K562 (cell line): ENCODE measurements at regions not wholly inside any gene's neighbourhood (a gene's known extent, or its start where the extent isn't known, plus 50 kb on each side); places are given as distances from the start of the nearest gene placed in this dataset.

Experiments
- LCOR ChIP-seq: sonication (generic); formaldehyde crosslinking; IDR thresholded peaks from 2 replicates; pipeline ENCODE4 v1.8.0; 2022; ENCODE audit warnings: mild to moderate bottlenecking, missing genetic modification reagents
- RFX5 ChIP-seq: IDR thresholded peaks from 2 replicates; pipeline ENCODE4 v1.6.1; 2011; ENCODE audit warnings: low read depth, mild to moderate bottlenecking, improper control_type of control experiment, low read length
- SMAD1 ChIP-seq: fragments of 150-350 bp; IDR thresholded peaks from 2 replicates; pipeline ENCODE4 v1.6.1; 2014; ENCODE audit warnings: low read length, low read depth; ENCODE audit not compliant: partially characterized antibody
- ZFPM2 ChIP-seq: fragments of 250-450 bp; sonication (Bioruptor Pico); IDR thresholded peaks from 2 replicates; pipeline ENCODE4 v1.5.1; 2022; ENCODE audit warnings: mild to moderate bottlenecking
- ZNF586 ChIP-seq: fragments of 450-650 bp; formaldehyde crosslinking; conservative IDR thresholded peaks from 2 replicates; pipeline ENCODE4 v1.4.0; 2020; ENCODE audit warnings: mild to moderate bottlenecking, moderate library complexity
- ZNF764 ChIP-seq: fragments of 250-450 bp; sonication (Bioruptor Pico); IDR thresholded peaks from 2 replicates; pipeline ENCODE4 v1.4.0; 2020; ENCODE audit warnings: low read depth, mild to moderate bottlenecking, moderate library complexity
- TF ChIP-seq, protein P1 (sequence below): fragments of 450-650 bp; formaldehyde crosslinking; IDR thresholded peaks from 2 replicates; pipeline ENCODE4 v1.4.0; 2020; ENCODE audit warnings: mild to moderate bottlenecking, moderate library complexity
- TF ChIP-seq, protein P2 (sequence below): fragments of 250-450 bp; sonication (Bioruptor Pico); IDR thresholded peaks from 2 replicates; pipeline ENCODE4 v1.4.0; 2020; ENCODE audit warnings: mild to moderate bottlenecking, moderate library complexity

DNA sequence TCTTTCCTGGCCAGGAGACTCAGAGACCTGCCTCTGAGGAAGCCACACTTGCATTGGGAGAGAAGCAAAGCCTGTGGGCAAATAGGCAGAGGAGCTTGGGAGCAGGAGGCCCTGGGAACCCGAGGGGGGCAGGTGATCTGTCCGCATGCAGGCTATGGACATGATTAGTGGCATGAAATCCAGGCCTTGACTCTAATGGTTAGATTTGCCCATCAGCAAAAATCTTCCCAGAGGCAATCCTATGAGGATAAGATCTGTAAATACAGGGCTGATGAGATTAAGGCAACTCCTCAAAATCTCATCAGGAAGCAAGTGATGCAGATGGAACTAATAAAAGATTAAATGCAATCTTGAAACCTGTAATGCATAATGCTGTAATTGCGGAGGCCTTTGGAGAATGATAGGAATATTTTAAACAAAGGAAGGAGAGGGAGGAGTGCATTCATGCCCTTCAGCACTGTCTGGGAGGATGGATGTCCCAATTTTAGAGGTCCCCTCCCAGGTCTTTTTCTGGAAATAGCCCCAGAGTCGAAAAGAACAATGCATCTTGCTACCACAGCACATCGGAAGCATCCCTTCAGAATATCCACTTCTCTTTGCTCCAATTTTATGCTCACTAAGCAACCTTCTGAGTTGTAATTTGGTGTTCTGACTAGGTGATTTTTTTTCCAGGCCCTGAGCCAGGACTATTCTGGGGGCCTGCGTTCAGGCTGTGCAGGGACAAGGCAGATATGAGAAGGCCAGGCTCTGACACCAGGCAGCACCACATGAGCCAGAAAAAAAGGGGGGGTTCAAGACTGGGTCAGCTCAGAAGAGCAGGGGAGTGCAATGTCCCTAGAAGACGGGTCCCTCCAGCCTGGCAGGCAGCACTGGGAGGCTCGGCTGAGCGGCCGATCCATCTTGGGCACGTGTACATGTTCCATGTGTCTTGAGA, 66.5 kb downstream of the MED10 start (continued):
- TF ChIP-seq ZFPM2 (CRISPR knock-in tag) (no peak), LCOR (CRISPR knock-in tag) (no peak), RFX5 (no peak), ZNF764 (CRISPR knock-in tag) (no peak), ZNF586 (CRISPR knock-in tag) (no peak), SMAD1 (no peak)
- TF ChIP-seq, protein P1, sequence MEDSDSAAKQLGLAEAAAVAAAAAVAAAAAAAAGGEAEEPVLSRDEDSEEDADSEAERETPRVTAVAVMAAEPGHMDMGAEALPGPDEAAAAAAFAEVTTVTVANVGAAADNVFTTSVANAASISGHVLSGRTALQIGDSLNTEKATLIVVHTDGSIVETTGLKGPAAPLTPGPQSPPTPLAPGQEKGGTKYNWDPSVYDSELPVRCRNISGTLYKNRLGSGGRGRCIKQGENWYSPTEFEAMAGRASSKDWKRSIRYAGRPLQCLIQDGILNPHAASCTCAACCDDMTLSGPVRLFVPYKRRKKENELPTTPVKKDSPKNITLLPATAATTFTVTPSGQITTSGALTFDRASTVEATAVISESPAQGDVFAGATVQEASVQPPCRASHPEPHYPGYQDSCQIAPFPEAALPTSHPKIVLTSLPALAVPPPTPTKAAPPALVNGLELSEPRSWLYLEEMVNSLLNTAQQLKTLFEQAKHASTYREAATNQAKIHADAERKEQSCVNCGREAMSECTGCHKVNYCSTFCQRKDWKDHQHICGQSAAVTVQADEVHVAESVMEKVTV (CRISPR knock-in tag), result no peak
- TF ChIP-seq, protein P2, sequence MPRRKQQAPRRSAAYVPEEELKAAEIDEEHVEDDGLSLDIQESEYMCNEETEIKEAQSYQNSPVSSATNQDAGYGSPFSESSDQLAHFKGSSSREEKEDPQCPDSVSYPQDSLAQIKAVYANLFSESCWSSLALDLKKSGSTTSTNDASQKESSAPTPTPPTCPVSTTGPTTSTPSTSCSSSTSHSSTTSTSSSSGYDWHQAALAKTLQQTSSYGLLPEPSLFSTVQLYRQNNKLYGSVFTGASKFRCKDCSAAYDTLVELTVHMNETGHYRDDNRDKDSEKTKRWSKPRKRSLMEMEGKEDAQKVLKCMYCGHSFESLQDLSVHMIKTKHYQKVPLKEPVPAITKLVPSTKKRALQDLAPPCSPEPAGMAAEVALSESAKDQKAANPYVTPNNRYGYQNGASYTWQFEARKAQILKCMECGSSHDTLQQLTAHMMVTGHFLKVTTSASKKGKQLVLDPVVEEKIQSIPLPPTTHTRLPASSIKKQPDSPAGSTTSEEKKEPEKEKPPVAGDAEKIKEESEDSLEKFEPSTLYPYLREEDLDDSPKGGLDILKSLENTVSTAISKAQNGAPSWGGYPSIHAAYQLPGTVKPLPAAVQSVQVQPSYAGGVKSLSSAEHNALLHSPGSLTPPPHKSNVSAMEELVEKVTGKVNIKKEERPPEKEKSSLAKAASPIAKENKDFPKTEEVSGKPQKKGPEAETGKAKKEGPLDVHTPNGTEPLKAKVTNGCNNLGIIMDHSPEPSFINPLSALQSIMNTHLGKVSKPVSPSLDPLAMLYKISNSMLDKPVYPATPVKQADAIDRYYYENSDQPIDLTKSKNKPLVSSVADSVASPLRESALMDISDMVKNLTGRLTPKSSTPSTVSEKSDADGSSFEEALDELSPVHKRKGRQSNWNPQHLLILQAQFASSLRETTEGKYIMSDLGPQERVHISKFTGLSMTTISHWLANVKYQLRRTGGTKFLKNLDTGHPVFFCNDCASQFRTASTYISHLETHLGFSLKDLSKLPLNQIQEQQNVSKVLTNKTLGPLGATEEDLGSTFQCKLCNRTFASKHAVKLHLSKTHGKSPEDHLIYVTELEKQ (CRISPR knock-in tag), result no peak
